Endothelial cell of umbilical vein (primary cell): ENCODE measurements at regions not wholly inside any gene's neighbourhood (a gene's known extent, or its start where the extent isn't known, plus 50 kb on each side); places are given as distances from the start of the nearest gene placed in this dataset.

Experiments
- EZH2 ChIP-seq: IDR thresholded peaks from 2 replicates; pipeline ENCODE4 v1.6.1; 2012; ENCODE audit warnings: borderline replicate concordance, low read depth, mild to moderate bottlenecking, moderate library complexity, low read length, inconsistent platforms; ENCODE audit not compliant: severe bottlenecking
- MYC ChIP-seq: IDR thresholded peaks from one replicate; pipeline ENCODE4 v1.6.1; 2011; ENCODE audit warnings: mild to moderate bottlenecking, low read depth, low read length
- POLR2A ChIP-seq: IDR thresholded peaks from 2 replicates; pipeline ENCODE4 v1.6.1; 2012; ENCODE audit warnings: low read depth, mild to moderate bottlenecking, control low read depth, low read length
- POLR2AphosphoS5 ChIP-seq: IDR thresholded peaks from 2 replicates; pipeline ENCODE4 v1.6.1; 2012; ENCODE audit warnings: low read depth, mild to moderate bottlenecking, control low read depth, low read length, moderate library complexity; ENCODE audit not compliant: insufficient read depth
- TF ChIP-seq, protein P1 (sequence below), 2 donors: IDR thresholded peaks; 1 replicate in 1 of 2; 2 replicates in 1 of 2; pipeline ENCODE4 v1.5.1; 2011; ENCODE audit warnings: low read length in 2 of 2, mild to moderate bottlenecking in 2 of 2, moderate library complexity in 2 of 2, control low read depth in 1 of 2, inconsistent platforms in 1 of 2, low read depth in 1 of 2; ENCODE audit not compliant: insufficient read depth in 1 of 2; ENCODE audit errors: extremely low read depth in 1 of 2
- TF ChIP-seq, protein P2 (sequence below): IDR thresholded peaks from 2 replicates; pipeline ENCODE4 v1.6.1; 2011; ENCODE audit not compliant: insufficient read depth, insufficient read length

DNA sequence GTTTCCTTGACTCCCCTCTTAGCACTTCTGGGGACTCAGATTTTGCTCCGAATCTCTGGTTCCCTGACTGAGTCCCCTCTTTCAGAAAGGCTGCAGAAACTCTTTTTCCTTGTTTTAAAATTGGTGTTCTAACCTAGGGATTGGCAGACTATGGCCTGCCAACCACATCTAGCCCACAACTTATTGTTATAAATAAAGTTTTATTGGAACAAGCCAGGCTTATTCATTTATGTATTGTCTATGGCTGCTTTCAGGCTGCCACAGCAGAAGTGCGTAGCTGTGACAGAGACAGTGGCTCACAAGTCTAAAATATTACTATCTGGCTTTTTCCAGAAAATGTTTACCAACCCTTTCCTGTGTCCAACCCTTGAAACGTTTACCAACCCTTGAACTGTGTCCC lies 81.7 kb downstream of the IER5 start:
- TF ChIP-seq, protein P1, sequence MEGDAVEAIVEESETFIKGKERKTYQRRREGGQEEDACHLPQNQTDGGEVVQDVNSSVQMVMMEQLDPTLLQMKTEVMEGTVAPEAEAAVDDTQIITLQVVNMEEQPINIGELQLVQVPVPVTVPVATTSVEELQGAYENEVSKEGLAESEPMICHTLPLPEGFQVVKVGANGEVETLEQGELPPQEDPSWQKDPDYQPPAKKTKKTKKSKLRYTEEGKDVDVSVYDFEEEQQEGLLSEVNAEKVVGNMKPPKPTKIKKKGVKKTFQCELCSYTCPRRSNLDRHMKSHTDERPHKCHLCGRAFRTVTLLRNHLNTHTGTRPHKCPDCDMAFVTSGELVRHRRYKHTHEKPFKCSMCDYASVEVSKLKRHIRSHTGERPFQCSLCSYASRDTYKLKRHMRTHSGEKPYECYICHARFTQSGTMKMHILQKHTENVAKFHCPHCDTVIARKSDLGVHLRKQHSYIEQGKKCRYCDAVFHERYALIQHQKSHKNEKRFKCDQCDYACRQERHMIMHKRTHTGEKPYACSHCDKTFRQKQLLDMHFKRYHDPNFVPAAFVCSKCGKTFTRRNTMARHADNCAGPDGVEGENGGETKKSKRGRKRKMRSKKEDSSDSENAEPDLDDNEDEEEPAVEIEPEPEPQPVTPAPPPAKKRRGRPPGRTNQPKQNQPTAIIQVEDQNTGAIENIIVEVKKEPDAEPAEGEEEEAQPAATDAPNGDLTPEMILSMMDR (IDR thresholded peaks at IDR 0.05; ENCODE audit: extremely low read depth in 1 of 2, insufficient read depth in 1 of 2, low read depth in 1 of 2, low read length in 2 of 2): no peak
- no peak for TF ChIP-seq POLR2AphosphoS5
- TF ChIP-seq POLR2A: no peak
- TF ChIP-seq EZH2: no peak
- TF ChIP-seq, protein P2, sequence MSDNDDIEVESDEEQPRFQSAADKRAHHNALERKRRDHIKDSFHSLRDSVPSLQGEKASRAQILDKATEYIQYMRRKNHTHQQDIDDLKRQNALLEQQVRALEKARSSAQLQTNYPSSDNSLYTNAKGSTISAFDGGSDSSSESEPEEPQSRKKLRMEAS: no peak
- TF ChIP-seq MYC: no peak
